Nephron progenitor cell (in vitro differentiated cells): ENCODE measurements at regions not wholly inside any gene's neighbourhood (a gene's known extent, or its start where the extent isn't known, plus 50 kb on each side); places are given as distances from the start of the nearest gene placed in this dataset.

Experiments
- DNase-seq: peaks from one replicate; pipeline ENCODE4 v3.0.0; 2021
- H3K27ac Mint-ChIP-seq: 2 replicates; pipeline ENCODE4 v1.8.0; 2021; ENCODE audit warnings: mild to moderate bottlenecking, moderate library complexity, mixed read lengths
- H3K27me3 Mint-ChIP-seq: 2 replicates; pipeline ENCODE4 v1.8.0; 2021; ENCODE audit warnings: mild to moderate bottlenecking, low read depth, mixed read lengths; ENCODE audit not compliant: poor library complexity
- H3K36me3 Mint-ChIP-seq: 2 replicates; pipeline ENCODE4 v1.8.0; 2021; ENCODE audit warnings: low read depth, mixed read lengths
- H3K4me1 Mint-ChIP-seq: 2 replicates; pipeline ENCODE4 v1.8.0; 2021; ENCODE audit warnings: mixed read lengths
- H3K4me3 Mint-ChIP-seq: 2 replicates; pipeline ENCODE4 v1.8.0; 2021; ENCODE audit warnings: mild to moderate bottlenecking, moderate library complexity, mixed read lengths
- H3K9me3 Mint-ChIP-seq: 2 replicates; pipeline ENCODE4 v1.8.0; 2021; ENCODE audit warnings: mild to moderate bottlenecking, moderate library complexity, mixed read lengths
- TF ChIP-seq, protein P1 (sequence below): fragments of 200-600 bp; sonication (generic); IDR thresholded peaks from 2 replicates; pipeline ENCODE4 v1.5.0; 2021; ENCODE audit warnings: antibody characterized with exemption

DNA sequence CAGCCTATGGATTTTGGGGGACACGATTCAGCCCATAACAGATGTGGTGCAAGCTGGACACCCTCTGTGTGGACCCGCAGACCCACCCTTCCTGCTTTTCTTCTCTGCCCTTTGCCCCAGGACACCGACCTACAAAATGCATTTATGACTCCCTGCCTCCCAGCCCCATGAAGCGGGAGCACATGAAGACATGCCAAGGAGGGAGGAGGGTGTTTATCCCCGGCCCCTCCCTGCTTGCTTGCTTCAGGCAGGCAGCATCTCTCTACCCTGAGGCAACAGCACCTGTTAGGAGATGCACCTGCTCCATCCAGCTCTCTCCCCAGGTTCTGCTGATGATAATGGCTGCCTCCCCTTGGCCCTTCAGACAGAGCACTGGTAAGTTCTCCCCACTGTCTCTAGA is 187.5 kb downstream of the PSMG1 start:
- no peak overlapping the region for H3K27ac Mint-ChIP-seq
- no peak for DNase-seq
- TF ChIP-seq, protein P1, sequence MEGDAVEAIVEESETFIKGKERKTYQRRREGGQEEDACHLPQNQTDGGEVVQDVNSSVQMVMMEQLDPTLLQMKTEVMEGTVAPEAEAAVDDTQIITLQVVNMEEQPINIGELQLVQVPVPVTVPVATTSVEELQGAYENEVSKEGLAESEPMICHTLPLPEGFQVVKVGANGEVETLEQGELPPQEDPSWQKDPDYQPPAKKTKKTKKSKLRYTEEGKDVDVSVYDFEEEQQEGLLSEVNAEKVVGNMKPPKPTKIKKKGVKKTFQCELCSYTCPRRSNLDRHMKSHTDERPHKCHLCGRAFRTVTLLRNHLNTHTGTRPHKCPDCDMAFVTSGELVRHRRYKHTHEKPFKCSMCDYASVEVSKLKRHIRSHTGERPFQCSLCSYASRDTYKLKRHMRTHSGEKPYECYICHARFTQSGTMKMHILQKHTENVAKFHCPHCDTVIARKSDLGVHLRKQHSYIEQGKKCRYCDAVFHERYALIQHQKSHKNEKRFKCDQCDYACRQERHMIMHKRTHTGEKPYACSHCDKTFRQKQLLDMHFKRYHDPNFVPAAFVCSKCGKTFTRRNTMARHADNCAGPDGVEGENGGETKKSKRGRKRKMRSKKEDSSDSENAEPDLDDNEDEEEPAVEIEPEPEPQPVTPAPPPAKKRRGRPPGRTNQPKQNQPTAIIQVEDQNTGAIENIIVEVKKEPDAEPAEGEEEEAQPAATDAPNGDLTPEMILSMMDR: no peak
- peaks cover 5% of the 10 kb centered on the region for H3K27me3 Mint-ChIP-seq
- H3K36me3 Mint-ChIP-seq: no peaks in the 10 kb centered on the region
- H3K4me3 Mint-ChIP-seq: no peak overlapping the region
- H3K9me3 Mint-ChIP-seq: no peaks in the 10 kb centered on the region
- H3K4me1 Mint-ChIP-seq: peaks cover 39% of the 10 kb centered on the region

- peaks cover 45% of the 10 kb centered on the region for H3K4me1 Mint-ChIP-seq
Observed at GRCh38 chr21:38995071-38995669, 188.1 kb downstream of the PSMG1 start.

GRCh38 chr21:38994042-38994441 is 188.3 kb downstream of the ETS2 start:
- Mint-ChIP-seq H3K9me3 (no peaks in the 10 kb centered on the region), H3K36me3 (no peaks in the 10 kb centered on the region), H3K4me1 (peaks cover 56% of the 10 kb centered on the region), H3K4me3 (no peak overlapping the region), H3K27ac (no peak overlapping the region), H3K27me3 (peaks cover 3% of the 10 kb centered on the region)
- DNase-seq: no peak
- TF ChIP-seq, protein P1: no peak

More at GRCh38 chr21:38995071-38995669, 188.1 kb downstream of the PSMG1 start:
- Mint-ChIP-seq H3K27me3 (peaks cover 5% of the 10 kb centered on the region), H3K27ac (no peak overlapping the region), H3K4me3 (no peak overlapping the region), H3K9me3 (no peaks in the 10 kb centered on the region), H3K36me3 (no peaks in the 10 kb centered on the region)
- DNase-seq: no peak
- TF ChIP-seq, protein P1: no peak

DNA sequence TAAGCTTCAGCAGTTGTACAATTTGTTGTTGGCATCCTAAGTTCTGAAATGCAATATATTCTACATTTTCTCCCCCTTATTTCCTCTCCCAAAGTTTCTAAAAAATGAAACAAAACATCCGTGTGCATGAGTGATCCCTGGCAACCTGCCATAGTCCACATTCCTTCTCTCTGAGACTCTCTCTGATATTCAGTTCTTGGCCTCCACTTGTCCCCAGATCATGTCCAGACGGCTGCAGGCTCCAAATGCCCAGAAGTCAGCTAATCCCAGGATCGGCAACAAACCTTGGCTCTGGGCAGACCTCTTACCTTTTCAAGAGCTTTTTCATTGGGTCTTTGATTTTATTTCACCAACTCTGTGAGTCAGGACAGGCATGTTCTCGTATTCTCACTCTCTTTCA is 187.8 kb downstream of the ETS2 start:
- DNase-seq: no peak
- Mint-ChIP-seq H3K4me3 (no peak overlapping the region), H3K4me1 (peaks cover 61% of the 10 kb centered on the region), H3K36me3 (no peaks in the 10 kb centered on the region), H3K27me3 (peaks cover 3% of the 10 kb centered on the region), H3K9me3 (no peaks in the 10 kb centered on the region), H3K27ac (peak overlapping the region; percentile 5)
- TF ChIP-seq, protein P1: no peak

DNA sequence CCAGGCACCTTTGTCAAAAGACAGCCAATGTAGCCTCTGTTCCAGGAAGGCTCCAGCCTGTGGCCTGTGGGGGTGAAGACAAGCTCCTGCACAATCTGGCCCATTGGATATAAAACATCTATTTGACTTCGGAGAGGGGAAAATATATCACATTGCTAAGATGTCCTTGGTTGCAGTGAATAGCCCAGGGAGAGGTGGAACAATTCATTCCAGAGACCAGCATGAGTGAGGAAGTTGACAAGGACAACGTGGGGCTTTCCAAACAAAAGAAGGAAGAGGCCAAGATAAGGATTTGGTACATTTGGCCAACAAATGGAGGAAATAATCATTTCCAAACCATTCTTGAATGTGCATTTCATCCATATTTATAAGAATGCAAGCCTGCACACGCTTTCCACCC is 187.0 kb downstream of the ETS2 start:
- Mint-ChIP-seq H3K27me3 (peaks cover 8% of the 10 kb centered on the region), H3K9me3 (no peaks in the 10 kb centered on the region), H3K36me3 (no peaks in the 10 kb centered on the region), H3K27ac (peak overlapping the region; percentile 27), H3K4me1 (peaks cover 69% of the 10 kb centered on the region), H3K4me3 (no peak overlapping the region)
- TF ChIP-seq, protein P1: no peak
- DNase-seq: no peak

DNA sequence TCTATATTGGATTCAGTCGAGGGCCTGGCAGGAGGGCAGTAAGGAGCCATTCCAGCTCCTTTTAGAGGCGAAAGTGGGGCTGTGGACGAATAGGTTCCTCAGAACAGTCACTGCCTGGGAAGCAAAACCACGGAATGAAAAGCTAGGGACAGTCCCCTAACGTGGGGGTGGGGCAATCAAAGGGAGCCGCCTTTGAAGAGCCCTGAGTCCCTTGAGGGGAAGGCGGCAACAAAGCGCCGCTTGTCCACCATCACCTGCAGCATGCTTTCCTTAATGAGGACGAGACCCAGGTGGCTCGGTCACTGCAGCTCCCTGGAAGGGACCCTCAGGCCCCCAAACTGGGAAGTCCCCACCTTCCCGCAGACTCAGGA is 184.7 kb downstream of the ETS2 start:
- H3K27me3 Mint-ChIP-seq: peaks cover 12% of the 10 kb centered on the region
- peaks cover 92% of the 10 kb centered on the region for H3K4me1 Mint-ChIP-seq
- no peaks in the 10 kb centered on the region for H3K36me3 Mint-ChIP-seq
- H3K27ac Mint-ChIP-seq: peak overlapping the region; percentile 95
- H3K9me3 Mint-ChIP-seq: no peaks in the 10 kb centered on the region
- peak; percentile 46 for DNase-seq
- TF ChIP-seq, protein P1: no peak
- peak overlapping the region; percentile 66 for H3K4me3 Mint-ChIP-seq
